ENCODE measurements at regions not wholly inside any gene's neighbourhood (a gene's known extent, or its start where the extent isn't known, plus 50 kb on each side); places are given as distances from the start of the nearest gene placed in this dataset.

- no peak for DNase-seq
Observed at GRCh38 chr6:19416811-19417210, 420.4 kb upstream of the ID4 start.

- DNase-seq: peak; percentile 57
Observed at GRCh38 chr6:19417713-19418112, 419.5 kb upstream of the ID4 start.

- no peak for DNase-seq
Observed at GRCh38 chr6:19424853-19425252, 412.3 kb upstream of the ID4 start.

- DNase-seq: no peak
Observed at GRCh38 chr6:19427548-19427947, 409.6 kb upstream of the ID4 start.

GRCh38 chr6:19432966-19433498, 404.1 kb upstream of the ID4 start:
- DNase-seq: no peak

- DNase-seq: no peak
Observed at GRCh38 chr6:19434065-19434464, 403.1 kb upstream of the ID4 start.

- no peak for DNase-seq
Observed at GRCh38 chr6:19435755-19436154, 401.4 kb upstream of the ID4 start.

GRCh38 chr6:19438566-19439353, 398.4 kb upstream of the ID4 start:
- DNase-seq: no peak

- DNase-seq: no peak
Observed at GRCh38 chr6:19440531-19440930, 396.6 kb upstream of the ID4 start.

- DNase-seq: no peak
Observed at GRCh38 chr6:19443411-19443810, 393.8 kb upstream of the ID4 start.

GRCh38 chr6:19444041-19444440, 393.1 kb upstream of the ID4 start:
- no peak for DNase-seq

GRCh38 chr6:19444481-19444880, 392.7 kb upstream of the ID4 start:
- peak; percentile 42 for DNase-seq

GRCh38 chr6:19446570-19446969, 390.6 kb upstream of the ID4 start:
- DNase-seq: no peak

GRCh38 chr6:19450651-19451050, 386.5 kb upstream of the ID4 start:
- DNase-seq: no peak

GRCh38 chr6:19452495-19452894, 384.7 kb upstream of the ID4 start:
- no peak for DNase-seq

GRCh38 chr6:19454001-19454720, 383.0 kb upstream of the ID4 start:
- no peak for DNase-seq

- no peak for DNase-seq
Observed at GRCh38 chr6:19454721-19455392, 382.3 kb upstream of the ID4 start.

GRCh38 chr6:19463250-19463649, 373.9 kb upstream of the ID4 start:
- DNase-seq: no peak

GRCh38 chr6:19463925-19464324, 373.2 kb upstream of the ID4 start:
- DNase-seq: no peak

- DNase-seq: peak; percentile 23
Observed at GRCh38 chr6:19465256-19465655, 371.9 kb upstream of the ID4 start.

- DNase-seq: peak; percentile 85
Observed at GRCh38 chr6:19465760-19466159, 371.4 kb upstream of the ID4 start.

GRCh38 chr6:19470333-19470732, 366.8 kb upstream of the ID4 start:
- DNase-seq: no peak

GRCh38 chr6:19472153-19472552, 365.0 kb upstream of the ID4 start:
- DNase-seq: peak; percentile 96

- DNase-seq: no peak
Observed at GRCh38 chr6:19472850-19473249, 364.3 kb upstream of the ID4 start.
